UCSD-AML1 (cell line): ENCODE measurements at regions not wholly inside any gene's neighbourhood (a gene's known extent, or its start where the extent isn't known, plus 50 kb on each side); places are given as distances from the start of the nearest gene placed in this dataset.

ENCODE experiments used
- DNase-seq: peaks from one replicate; lab custom pipeline; 2025; ENCODE audit not compliant: unreplicated experiment; lab: John Stamatoyannopoulos, UW

- DNase-seq = no peak
These were observed 124.0 kb upstream of the PPARGC1A start for GRCh38 chr4:24013668-24014422.

GRCh38 chr4:24010994-24011393 lies 121.1 kb upstream of the PPARGC1A start:
- no peak for DNase-seq

GRCh38 chr4:24010573-24010972 lies 120.7 kb upstream of the PPARGC1A start:
- DNase-seq = no peak

- no peak for DNase-seq
These were observed 118.0 kb upstream of the PPARGC1A start for GRCh38 chr4:24007860-24008261.

- no peak for DNase-seq
These were observed 116.4 kb upstream of the PPARGC1A start for GRCh38 chr4:24006269-24006668.

- DNase-seq = no peak
These were observed 114.1 kb upstream of the PPARGC1A start for GRCh38 chr4:24003926-24004325.

- DNase-seq = no peak
These were observed 113.6 kb upstream of the PPARGC1A start for GRCh38 chr4:24003496-24003895.

GRCh38 chr4:24002330-24002966 lies 112.6 kb upstream of the PPARGC1A start:
- no peak for DNase-seq

GRCh38 chr4:24001486-24002329 lies 111.9 kb upstream of the PPARGC1A start:
- DNase-seq = no peak

- DNase-seq = no peak
These were observed 110.6 kb upstream of the PPARGC1A start for GRCh38 chr4:24000470-24000831.

GRCh38 chr4:23999714-24000469 lies 110.0 kb upstream of the PPARGC1A start:
- DNase-seq = no peak

GRCh38 chr4:23993373-23993772 lies 103.5 kb upstream of the PPARGC1A start:
- DNase-seq = no peak

GRCh38 chr4:23991444-23991843 lies 101.6 kb upstream of the PPARGC1A start:
- DNase-seq = no peak

- no peak for DNase-seq
These were observed 96.4 kb upstream of the PPARGC1A start for GRCh38 chr4:23986270-23986669.

- DNase-seq = no peak
These were observed 91.5 kb upstream of the PPARGC1A start for GRCh38 chr4:23981328-23981727.

GRCh38 chr4:23979534-23979933 lies 89.7 kb upstream of the PPARGC1A start:
- no peak for DNase-seq

GRCh38 chr4:23978002-23978401 lies 88.2 kb upstream of the PPARGC1A start:
- DNase-seq = no peak

GRCh38 chr4:23976423-23976822 lies 86.6 kb upstream of the PPARGC1A start:
- DNase-seq = no peak

GRCh38 chr4:23973308-23973855 lies 83.5 kb upstream of the PPARGC1A start:
- DNase-seq = no peak

- no peak for DNase-seq
These were observed 83.0 kb upstream of the PPARGC1A start for GRCh38 chr4:23972805-23973204.

GRCh38 chr4:23972187-23972586 lies 82.3 kb upstream of the PPARGC1A start:
- no peak for DNase-seq
